GM19025 (cell line): ENCODE measurements at regions not wholly inside any gene's neighbourhood (a gene's known extent, or its start where the extent isn't known, plus 50 kb on each side); places are given as distances from the start of the nearest gene placed in this dataset.

ENCODE experiments used
- ATAC-seq: cut with Tn5 transposase; IDR thresholded peaks from one replicate; pipeline ENCODE4 v1.9.1; 2021; ENCODE audit warnings: mild to moderate bottlenecking, low read depth, moderate library complexity; ENCODE audit not compliant: unreplicated experiment

DNA sequence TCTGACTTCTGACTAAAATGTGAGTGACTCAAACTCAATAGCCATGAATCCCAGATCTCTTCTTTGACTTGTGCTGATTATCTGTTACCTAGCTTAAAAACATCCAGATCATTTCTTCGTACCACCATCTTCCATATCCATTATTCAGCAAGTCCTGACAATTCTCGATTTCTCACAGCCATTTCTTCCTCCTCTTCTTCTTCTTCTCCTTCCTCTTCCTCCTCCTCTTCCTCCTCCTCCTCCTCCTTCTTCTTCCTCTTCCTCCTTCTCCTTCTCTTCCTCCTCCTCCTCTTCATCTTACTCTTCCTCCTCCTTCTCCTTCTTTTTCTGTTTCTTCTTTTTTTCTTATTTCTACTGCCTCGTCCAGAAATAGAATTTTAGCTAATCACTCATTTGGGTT lies 77.0 kb upstream of the MAP1B start:
- no peak for ATAC-seq

DNA sequence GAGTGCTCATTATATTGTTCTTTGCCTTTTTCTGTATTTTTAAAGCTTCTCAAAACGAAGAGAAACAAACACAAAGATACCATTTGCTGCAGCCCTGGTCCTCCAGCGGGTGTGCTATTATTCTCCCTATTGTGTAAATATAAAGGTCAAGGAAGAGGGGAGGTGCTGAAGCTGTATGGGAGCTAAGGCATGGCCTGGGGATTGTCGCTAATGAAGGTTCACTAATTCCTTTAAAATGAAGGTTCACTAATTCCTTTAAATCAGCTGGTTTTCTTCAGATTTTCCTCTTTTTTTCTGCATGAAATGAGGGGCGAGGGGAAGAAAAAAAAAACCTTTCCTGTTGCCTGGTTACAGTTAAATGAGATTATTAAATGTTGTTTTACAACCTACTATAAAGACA lies 74.5 kb upstream of the MAP1B start:
- ATAC-seq = no peak

DNA sequence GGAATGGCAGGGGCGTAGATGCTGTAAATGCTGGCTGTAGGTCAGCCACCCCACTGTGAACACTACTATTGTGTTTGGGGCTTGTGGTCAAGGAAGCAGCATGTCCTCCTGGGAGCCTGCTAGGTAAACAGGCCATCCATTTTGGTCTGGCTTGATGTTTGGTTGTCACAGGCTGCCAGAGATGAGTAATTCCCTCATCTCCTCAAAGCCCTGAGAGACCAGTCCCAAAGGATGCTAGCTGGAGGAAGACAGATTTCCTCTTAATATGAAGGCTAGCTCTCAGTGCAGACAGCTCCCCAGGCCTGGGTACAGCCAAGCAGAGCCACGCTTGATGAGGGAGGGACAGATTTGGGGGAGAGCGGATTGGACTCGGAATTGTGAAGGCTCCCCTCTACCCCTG lies 72.5 kb upstream of the MAP1B start:
- ATAC-seq = no peak

DNA sequence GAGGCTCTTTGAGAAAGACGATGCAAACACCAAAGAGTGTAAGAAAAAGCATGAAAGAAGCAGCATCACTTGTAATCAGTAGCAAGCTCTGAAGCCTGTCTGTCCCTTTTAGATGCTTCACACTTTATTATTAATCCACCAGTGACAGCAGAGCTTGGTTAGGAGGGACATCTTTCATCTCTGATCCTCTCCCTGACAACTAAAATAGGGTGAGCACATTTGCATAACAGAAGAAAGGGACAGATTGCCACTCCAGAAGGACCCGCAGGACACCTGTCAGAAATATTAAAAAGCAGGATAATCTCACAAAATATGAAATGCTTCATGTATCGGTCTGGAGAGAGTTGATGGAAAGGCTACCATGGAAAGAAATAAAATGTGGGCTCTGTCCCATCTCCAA lies 71.4 kb upstream of the MAP1B start:
- ATAC-seq = no peak

GRCh38 chr5:72036951-72037350 lies 70.3 kb upstream of the MAP1B start:
- ATAC-seq = no peak

GRCh38 chr5:72040513-72040912 lies 66.8 kb upstream of the MAP1B start:
- no peak for ATAC-seq

GRCh38 chr5:72041654-72042053 lies 65.6 kb upstream of the MAP1B start:
- ATAC-seq = no peak

GRCh38 chr5:72042097-72042496 lies 65.2 kb upstream of the MAP1B start:
- no peak for ATAC-seq

DNA sequence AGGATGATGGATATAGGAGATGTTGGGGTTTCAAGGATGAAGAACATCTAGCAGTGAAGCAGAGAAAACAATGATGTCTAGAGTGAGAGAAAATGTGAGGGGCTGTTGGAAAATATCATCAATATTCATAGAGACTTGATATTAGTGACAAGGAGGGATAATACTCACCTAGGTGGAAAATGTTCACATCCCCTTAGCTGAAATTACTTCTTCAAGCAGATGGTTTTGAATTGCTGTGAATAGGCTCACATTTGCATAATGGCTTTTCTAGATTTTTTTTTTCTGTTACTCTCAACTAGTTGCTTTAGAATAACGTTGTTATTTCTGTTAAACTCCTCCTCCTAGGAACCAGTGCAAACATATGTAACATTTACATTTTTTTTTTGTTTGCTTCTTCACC lies 61.6 kb upstream of the MAP1B start:
- no peak for ATAC-seq

DNA sequence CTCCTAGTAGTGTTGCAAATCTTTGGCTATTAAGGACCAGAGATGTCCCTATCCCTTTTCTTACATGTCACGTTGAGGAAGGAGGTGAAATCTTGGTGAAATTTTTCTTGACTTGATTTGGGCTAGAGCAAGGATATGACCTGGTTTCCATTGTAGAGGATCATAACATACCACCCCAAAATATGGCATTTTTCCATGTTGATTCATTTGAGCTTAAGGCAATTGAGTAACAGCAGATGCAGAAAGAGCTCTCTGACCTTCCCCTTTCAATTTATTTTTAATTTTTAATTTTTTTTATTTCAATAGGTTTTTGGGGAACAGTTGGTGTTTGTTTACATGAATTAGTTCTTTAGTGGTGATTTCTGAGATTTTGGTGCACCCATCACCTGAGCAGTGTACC lies 61.2 kb upstream of the MAP1B start:
- no peak for ATAC-seq

DNA sequence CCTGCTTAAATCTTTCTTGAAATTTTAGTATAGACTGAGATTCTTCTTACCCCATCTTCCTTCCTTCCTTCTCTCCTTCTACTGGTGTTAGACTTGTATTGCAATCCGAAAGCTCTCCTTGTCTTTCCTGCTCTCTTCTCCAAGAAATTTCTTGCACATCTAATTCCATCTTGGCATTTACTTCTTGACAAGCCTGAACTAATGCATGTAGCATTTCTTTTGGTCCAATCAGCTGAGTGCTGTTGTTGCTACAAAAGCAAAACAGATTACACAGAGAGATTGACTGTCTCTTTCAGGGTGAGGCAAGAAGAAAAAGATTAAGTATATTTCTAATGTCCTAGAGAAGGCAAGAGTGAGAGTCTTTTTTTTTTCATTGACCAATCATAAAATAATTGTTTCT lies 51.6 kb upstream of the MAP1B start:
- ATAC-seq = no peak
